GM19395 (cell line): ENCODE measurements at regions not wholly inside any gene's neighbourhood (a gene's known extent, or its start where the extent isn't known, plus 50 kb on each side); places are given as distances from the start of the nearest gene placed in this dataset.

Experiments
- ATAC-seq: cut with Tn5 transposase; IDR thresholded peaks from one replicate; pipeline ENCODE4 v1.9.1; 2021; ENCODE audit warnings: mild to moderate bottlenecking, moderate library complexity; ENCODE audit not compliant: unreplicated experiment

DNA sequence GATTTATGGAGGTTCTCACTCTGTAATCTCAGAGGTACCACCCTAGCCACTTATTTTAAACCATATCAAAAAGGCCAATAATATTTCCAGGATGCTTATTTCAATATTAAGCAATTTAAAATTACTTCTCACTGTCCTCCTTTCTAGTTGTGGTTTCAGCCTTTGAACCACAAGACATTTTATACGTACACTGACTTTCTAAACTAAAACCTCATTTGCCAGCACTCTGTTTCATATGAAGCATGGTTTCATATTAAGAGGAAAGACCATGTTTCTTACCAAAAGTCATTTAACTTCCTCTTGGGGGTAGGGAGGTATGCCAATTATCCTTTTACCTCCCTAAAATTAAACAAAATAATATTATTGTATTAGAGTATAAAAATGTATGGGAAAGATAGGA is 399.8 kb downstream of the CDH7 start:
- no peak for ATAC-seq

DNA sequence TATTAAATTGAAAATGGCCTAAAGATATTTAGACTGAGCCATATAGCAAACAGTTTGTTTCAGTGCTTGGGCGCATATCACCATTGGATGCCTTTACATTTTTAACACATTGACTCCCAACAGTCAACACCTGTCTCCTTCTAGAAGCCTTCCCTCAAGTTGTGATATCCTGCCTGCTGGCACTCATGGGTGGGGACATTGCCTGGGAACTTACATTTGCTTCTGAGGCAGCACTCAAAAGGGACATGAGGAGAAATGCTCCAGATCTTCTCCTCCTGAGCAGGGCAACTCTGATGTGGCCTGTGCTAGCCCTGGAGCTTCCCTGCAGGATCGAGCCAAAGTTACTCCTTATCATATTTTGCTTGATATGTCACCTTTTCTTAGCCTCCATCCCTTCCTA is 392.2 kb downstream of the CDH7 start:
- no peak for ATAC-seq

DNA sequence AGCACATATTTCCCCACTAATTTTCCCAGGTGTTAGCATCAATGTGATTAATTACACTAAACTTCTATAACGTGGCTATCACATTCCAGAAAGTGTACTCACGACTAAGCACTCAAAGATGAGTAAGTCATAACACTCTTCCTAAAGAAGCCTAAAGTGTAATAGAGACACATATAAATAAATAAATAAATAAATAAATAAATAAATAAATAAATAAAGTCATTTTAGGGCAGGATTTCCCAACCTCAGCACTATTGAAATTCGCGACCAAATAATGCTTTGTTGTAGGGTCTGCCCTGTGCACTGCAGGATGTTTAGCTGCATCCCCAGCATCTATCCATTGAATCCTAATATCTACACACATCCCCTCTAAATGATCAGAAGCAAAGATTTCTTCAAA is 390.9 kb downstream of the CDH7 start:
- ATAC-seq, result no peak

DNA sequence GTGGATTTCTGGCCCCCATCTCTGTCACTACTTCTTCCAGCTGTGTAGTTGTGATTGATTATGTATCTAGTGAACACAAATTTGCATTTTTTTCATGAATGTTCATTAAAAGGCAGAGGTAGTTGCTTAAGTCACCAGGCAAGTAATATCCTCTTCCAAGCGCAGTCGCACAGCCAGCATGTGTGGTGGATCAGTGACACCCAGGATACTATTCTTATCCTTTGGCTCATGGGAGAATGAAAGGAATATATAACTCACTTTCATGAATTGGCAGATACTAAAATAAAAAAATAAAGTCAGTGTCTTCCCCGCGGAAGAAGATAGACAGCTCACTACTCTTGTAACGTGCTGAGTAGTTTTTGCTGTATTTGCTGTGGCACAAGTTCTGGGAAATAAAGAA is 387.8 kb downstream of the CDH7 start:
- no peak for ATAC-seq

DNA sequence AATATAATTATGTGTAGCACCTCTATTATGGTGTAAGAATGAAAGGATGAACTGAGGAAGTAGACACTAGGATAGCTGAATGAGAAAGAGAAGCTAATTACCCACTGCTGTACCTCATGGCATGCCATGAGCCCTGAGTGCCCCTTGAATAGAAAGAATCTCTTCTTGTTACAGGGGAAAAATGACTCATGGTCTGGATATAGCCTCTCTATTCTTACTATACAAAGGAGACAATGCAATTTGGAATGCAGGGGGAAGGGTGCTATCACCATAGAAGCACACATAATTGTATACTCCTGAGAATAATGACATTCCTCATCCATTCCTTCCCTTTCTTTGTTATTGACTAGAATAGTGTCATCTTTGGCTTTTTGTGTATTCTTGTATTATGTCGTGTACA is 385.2 kb downstream of the CDH7 start:
- no peak for ATAC-seq

DNA sequence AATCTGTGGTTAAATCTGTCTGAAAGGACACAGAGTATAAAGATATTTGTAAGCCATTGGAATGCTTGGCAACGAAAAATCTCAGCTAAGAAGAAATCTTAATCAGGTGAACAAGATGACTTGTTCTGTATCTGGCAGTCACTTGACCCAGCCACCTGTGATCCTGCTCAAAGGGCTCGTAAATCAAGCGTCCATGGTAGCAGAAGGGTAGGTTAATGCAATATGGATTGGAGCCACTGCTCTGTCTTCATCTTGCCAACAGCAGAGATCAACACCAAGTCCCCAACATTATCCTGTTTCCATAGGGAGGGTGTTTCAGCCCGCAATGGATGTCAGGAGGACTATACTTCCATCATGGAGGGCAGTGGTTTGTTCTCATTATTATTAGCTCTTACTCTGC is 378.4 kb downstream of the CDH7 start:
- ATAC-seq, result no peak

DNA sequence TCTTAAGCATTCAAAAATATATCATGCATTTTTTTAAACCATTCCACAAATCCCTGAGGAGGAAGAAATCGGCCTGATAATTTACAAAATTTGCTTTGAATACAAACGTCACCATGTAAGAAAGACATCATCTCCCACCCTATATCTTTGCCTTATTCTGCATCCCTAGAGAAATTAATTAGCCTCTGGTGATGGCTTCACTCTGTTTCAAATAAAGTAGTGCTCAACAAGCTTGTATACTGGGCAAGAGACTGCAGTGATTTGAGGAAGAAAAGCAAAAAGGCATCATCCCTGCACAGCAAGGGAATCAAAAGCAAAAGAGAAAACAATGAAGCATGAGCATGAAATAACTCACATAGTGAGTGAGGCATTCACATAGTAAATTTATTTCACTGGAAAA is 375.5 kb downstream of the CDH7 start:
- ATAC-seq, result no peak

DNA sequence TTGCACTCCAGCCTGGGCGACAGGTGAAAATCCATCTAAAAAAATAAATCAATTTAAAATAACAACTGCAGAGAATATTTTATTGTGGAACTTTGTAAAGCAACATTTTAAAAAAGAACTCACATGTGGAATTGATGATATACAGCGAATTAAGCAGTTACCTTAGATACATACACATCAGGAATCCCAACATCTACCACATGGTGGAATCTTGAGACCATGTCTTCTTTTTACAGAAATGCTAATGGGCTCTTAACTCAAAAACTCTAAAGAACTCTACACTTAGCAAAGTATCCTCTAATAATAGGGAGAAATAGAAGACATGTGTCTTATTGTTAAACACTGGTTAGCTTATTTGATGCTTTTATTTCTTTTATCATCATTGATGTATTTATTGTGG is 373.6 kb downstream of the CDH7 start:
- ATAC-seq, result no peak

DNA sequence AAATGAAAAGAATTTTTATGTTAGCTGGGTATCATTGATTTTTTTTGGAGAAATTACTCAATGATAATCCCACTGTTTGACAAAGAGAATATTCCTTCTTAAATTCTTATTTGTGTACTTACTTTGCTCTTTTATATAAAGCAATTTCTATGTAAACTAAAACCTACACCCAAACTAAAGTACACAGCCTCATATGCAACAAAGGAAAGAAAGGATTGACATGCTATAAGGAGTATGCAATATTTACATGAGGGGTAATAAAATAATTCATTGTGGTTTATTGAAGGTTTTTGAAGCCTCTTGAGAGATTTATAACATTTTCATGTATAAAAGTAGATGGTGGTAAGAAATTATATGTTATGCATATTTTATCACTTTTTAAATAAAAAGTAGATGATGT is 368.5 kb downstream of the CDH7 start:
- no peak for ATAC-seq

DNA sequence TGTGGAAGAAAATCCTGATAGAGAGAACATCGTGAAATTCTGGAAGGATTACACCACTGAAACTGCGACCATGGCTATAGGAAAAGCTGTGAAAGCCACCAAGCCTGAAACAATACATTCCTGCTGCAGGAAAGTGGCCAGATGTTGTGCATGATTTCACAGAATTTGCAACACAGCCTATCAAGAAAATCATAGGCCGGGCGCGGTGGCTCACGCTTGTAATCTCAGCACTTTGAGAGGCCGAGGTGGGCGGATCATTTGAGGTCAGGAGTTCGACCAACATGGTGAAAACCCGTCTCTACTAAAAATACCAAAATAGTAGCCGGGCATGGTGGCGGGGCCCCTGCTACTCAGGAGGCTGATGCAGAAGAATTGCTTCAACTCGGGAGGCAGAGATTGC is 360.2 kb downstream of the CDH7 start:
- ATAC-seq, result no peak

DNA sequence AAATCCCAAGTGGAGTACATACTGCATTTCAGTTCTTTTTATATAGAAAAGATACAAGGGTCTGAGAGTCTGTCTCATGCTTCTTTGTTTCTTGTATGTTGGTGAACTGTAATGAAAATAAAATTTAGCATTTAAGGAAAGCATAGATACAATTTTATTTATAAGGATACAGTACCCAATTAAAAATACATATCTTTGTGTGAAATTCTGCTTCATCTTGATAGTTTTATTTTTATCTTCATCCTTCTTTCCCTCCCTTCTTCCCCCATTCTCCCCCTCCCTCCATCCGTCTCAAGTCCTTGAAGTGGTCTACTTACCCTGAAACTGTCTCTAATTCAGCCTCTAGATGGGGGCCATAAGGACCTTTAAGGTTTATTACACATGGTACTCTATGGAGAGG is 359.8 kb downstream of the CDH7 start:
- no peak for ATAC-seq

DNA sequence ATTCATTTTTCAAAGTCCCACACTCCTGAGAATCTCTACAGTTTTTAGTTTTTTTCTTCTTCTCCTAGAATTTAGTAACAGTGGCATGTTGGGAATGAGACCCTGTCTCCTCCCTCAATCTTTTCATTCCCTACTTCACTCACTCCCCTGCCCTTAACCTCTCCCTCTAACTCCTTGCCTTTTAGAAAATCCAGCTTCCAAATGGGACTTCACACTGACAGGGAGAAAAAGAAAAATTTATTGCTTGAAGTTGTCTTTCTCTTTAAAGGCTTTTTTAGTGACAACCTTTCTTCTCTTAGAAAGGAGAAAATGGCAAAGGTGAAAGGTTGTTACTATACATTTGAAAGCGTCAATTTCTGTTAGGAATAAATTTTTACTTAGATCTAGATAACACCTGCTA is 359.2 kb downstream of the CDH7 start:
- no peak for ATAC-seq

DNA sequence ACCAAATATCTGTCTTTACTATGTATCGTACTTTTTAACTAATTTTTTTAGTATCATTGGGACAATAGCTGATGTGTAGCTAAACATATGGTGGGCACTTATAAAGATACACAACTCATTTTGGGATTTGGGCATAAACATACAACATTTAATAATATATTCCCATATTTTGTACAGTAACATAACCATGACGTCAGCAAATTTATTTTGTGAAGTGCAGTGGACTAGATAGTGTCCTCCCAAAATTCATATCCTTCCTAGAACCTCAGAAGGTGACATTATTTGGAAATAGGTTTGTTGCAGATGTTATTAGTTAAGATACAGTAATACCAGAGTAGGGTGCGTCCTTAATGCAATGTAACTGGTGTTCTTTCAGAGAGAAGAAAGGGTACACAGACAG is 356.7 kb downstream of the CDH7 start:
- ATAC-seq, result no peak

DNA sequence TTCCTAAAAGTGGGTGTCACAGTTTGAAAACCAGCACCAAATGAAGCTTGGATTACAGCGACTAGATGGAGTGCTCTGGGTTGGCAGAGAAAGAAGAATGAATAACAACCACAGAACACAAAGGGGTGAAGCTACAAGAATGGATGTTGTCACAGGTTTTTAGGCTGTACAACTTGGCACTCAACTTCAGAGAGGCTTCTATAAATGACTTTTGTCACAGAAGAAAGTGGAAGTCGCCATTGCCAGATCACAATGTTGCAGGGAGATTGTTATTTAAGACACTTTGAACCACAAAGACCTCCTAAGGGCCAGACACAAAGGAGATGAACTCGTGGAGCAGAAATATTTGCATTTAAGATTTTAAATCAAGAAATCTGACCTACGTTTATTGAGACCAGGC is 354.2 kb downstream of the CDH7 start:
- no peak for ATAC-seq

DNA sequence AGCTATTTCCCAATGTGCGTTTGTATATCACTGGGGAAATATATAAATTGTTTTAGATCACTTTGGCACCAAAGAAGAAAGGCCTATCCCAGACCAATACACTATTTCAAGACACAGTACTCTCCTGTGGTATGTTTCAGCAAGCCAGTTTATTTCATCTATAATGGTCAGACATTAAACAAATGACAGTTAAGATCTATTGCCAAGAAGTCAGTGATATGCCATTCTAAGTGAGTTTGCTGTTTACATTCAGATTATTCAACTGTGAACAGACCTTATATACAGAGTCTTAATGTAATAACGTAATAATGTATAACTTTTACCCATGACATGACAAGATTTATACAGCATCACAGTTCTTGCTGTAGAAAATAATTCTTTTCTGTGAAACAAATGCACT is 352.7 kb downstream of the CDH7 start:
- ATAC-seq, result no peak

DNA sequence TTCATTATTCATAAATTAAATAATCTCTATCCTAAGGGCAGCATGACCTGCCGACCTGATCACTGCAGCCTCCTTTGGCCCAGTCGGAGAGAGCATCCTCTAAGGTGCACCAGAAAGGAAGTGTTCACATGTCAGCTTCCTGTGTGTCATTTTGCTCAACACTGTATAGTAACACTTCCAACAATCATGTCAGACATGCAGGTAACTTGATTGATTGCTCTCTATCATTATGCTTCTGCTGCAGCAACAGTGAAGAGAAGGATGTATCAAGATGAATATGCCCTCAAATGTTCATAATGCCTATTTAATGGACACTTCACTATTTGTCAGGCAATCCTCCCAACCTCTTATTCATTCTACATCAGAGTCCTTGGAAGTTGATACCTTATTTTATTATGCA is 332.3 kb downstream of the CDH7 start:
- no peak for ATAC-seq

DNA sequence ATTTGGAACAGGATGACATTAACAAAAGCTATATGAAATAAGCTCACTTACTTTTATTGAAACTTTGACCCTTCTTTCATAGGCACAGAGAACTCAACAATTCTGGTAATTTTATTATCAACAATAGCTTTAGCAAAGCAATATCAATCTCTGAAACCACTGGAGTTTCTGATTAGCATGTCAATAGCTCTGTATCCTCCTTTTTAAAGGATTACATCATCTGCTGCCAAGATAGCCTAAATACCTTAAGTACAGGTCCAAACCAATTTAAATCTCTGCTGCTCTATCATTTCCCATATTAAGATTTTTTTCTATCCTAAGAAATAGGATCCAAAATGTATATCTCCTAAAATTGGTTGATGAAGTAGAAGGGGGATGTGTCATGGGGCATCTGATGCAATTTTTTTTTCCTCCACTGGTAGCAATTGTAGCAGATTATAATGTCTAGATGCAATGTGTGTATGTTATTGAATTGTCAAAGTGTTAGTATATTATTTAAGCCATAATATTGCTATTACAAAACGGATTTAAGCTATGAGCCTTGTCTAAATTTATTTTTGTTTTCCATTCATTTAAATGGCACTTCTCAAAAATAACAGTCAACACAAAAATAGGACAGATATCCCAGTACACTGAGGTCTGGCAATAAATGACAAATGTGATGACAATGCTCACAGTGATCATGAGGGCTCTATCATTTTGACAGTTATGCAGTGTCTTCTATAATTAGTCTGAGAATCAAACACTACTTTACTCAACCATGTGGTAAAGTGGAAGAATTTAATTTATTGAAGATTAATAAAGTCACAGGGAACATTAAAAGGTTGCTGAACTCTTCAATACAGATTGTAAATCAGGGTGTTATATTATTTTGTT is 328.4 kb downstream of the CDH7 start:
- ATAC-seq, result no peak

DNA sequence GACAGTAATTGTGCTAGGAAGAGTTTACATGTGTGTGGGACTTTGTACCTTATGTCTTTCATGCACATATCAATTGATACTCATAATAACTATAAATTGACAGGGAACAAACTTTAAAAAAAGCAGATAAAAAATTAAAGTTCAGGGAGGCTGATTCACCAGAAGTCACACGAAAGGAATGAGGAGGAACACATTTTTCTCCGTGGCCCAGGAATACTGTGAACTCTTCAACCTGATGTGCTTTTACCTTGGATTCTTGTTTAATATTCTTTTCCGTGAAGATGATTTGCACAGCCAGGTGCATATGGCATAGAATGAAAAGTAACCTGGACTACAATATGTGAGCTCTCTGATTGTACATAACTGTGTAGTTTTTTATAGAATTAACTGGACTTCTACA is 326.3 kb downstream of the CDH7 start:
- no peak for ATAC-seq

DNA sequence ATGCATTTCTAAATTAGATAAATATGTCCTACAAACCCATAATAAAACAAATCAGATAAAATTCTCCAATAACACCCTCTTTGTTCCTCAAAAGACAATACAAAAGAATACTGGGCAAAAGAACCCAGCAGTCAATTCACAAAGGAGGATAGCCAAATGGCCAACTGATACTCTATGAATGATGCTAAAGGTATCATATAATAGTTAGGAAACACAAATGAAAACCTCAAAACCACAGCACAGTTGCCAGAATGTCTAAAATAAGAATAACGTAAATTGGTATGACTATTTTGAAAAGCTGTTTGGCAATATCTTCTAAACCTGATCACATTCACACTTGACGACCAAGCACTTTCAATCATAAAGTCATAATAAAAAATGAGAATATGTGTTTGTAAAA is 315.4 kb downstream of the CDH7 start:
- no peak for ATAC-seq

DNA sequence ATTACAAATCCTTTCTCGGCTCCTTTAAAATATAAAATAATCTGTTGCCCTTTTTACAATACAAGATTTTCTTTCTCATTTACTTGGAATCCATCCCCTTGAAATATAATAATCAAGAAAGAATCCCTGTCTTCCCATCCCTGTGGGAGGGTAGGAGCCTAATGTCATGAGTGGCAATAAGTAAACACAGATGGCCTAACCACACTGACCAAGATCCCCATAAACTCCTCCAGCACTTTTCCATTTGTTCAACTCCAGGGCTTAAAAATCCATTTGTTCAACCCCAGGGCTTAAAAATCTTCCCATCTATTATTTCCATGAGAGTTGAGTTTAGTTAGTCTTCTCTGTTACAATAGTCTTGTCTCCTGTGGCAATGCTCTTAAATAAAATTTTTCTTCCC is 297.6 kb downstream of the CDH7 start:
- ATAC-seq, result no peak

DNA sequence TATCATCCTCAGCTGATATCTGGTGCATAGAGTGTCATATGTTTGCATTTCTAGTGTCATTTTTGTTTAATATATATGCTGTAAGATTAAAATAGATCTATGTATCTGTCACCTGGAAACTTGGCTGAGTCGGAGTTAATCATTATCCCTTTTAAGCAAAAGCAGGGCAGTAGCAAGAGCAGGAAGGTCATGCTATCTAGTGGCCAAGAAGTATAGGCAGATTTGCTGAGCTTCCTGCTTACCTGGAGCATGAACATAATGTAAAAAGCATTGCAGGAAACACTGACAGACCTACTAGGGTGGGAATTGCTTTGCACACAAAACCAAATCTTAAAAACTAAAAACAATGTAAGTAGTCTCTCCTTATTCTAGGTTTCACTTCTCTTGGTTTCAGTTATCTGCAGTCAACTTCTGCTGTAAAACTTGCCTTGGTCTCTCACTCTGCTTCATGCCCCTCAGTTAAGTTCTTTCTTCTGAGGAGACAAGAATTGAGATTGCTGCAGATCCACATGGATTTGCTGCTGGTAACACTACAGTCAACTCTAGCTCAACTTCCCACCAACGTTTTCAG is 295.3 kb downstream of the CDH7 start:
- ATAC-seq, result peak; percentile 60

DNA sequence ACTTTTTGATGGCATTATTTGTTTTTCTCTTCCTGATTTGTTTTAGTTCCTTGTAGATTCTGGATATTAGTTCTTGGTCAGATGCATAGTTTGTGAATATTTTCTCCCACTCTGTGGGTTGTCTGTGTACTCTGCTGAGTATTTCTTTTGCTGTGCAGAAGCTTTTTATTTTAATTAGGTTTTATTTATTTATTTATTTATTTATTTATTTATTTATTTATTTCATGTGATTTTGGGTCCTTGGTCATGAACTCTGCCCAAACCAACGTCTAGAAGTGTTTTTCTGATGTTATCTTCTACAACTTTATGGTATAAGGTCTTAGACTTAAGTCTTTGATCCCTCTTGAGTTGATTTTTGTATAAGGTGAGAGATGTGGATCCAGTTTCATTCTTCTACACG is 292.2 kb downstream of the CDH7 start:
- no peak for ATAC-seq

DNA sequence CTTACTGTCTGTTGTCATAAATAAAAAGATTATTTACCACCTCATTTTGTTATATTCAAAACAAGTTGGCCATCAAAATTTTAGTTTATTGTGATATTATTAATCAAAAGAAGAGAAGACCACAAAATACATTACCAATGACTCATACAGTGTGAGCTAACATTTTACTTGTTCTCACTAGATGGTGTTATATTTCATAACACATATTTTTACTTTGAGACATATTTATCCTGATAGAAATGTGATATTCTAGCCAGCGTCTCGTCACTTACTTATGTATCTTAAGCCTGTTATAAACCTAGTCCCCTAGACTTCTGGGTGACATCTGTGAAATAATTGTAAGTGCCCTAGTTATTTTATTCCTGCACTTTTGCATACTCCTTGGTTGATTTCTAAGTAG is 263.2 kb downstream of the CDH7 start:
- no peak for ATAC-seq
